Stomach (tissue), 4 donors: ENCODE measurements at regions not wholly inside any gene's neighbourhood (a gene's known extent, or its start where the extent isn't known, plus 50 kb on each side); places are given as distances from the start of the nearest gene placed in this dataset.

ENCODE experiments used
- CTCF ChIP-seq, 7 experiments: fragments of 450-650 bp in 4 of 7; fragments of 200-600 bp in 3 of 7; sonication (generic) in 3 of 7; IDR thresholded peaks; one replicate each; pipeline ENCODE4 v1.5.1; 2016 to 2019; ENCODE audit warnings: antibody characterized with exemption in 7 of 7, control low read depth in 2 of 7, mild to moderate bottlenecking in 1 of 7
- EP300 ChIP-seq: sonication (generic); formaldehyde crosslinking; IDR thresholded peaks from one replicate; pipeline ENCODE4 v1.6.1; 2017; ENCODE audit warnings: antibody characterized with exemption
- POLR2A ChIP-seq, 4 donors: fragments of 450-650 bp; IDR thresholded peaks; one replicate each; pipeline ENCODE4 v1.6.1; 2016; ENCODE audit warnings: antibody characterized with exemption in 4 of 4, control low read depth in 2 of 4, mild to moderate bottlenecking in 1 of 4, moderate library complexity in 1 of 4

GRCh38 chr3:26825454-26825853 is 202.9 kb downstream of the LRRC3B start:
- TF ChIP-seq EP300 (no peak), CTCF (IDR thresholded peaks at IDR 0.05) (no peak), POLR2A (IDR thresholded peaks at IDR 0.05) (no peak)
